Activated CD8-positive, alpha-beta memory T cell treated with anti-CD3 and anti-CD28 coated beads, Interleukin-2, amount 10 ng/mL, durations not matched to agents 7 days and 5 days (primary cell): ENCODE measurements at regions not wholly inside any gene's neighbourhood (a gene's known extent, or its start where the extent isn't known, plus 50 kb on each side); places are given as distances from the start of the nearest gene placed in this dataset.
"Not testable (repeated sequence)": the region's sequence is repeated elsewhere in the genome, so short reads cannot be mapped to it uniquely, and the experiment has no call there.

Source experiments
- ATAC-seq: fragments of 150-1000 bp; cut with Tn5 transposase; one replicate; pipeline ENCODE4 v1.10.0; 2021; ENCODE audit warnings: moderate library complexity
- CTCF ChIA-PET: fragments of 350-600 bp; sonication (Branson Sonifier 250); formaldehyde crosslinking; loops from one replicate; lab custom pipeline; 2021; ENCODE audit warnings: antibody characterized with exemption; lab: Charles Lee
- DNase-seq: peaks from one replicate; pipeline ENCODE4 v3.0.0-alpha.2; 2020
- H3K27ac Mint-ChIP-seq: one replicate; pipeline ENCODE4 v1.8.0; 2021; ENCODE audit warnings: mild to moderate bottlenecking, mixed read lengths
- H3K27me3 Mint-ChIP-seq: one replicate; pipeline ENCODE4 v1.8.0; 2021; ENCODE audit warnings: mixed read lengths
- H3K36me3 Mint-ChIP-seq: one replicate; pipeline ENCODE4 v1.8.0; 2021; ENCODE audit warnings: mild to moderate bottlenecking, mixed read lengths
- H3K4me1 Mint-ChIP-seq: one replicate; pipeline ENCODE4 v1.8.0; 2021; ENCODE audit warnings: mixed read lengths
- H3K4me3 Mint-ChIP-seq: one replicate; pipeline ENCODE4 v1.8.0; 2021; ENCODE audit warnings: mild to moderate bottlenecking, moderate library complexity, mixed read lengths
- H3K9me3 Mint-ChIP-seq: one replicate; pipeline ENCODE4 v1.8.0; 2022; ENCODE audit warnings: low read depth, mixed read lengths

DNA sequence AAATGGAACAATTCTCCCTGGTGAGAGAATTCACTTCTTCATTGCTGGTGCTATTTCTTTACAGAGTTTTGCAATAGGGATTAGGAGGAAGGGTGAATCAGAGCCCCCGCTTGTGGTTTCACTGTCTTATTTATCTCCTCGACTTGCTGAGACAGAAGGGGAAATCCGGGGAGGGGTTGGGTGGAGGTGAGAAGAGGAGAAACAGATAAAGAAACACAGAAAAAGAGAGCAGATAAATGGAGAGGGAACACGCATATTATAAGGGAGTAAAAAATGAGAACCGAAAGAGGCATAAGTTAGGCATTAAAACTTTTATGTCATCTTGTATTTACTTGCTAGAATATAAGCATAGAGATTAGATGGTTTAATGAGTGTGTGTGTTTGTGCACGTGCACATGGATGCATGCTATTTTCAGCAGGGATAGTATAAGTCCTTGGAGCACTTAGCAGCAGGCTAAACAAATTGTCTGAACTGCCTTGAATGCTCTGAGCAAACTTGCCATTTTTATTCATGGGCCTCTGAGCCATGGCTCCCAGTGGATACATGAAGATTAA lies 105.0 kb downstream of the OLIG3 start:
- Mint-ChIP-seq H3K36me3 (peaks cover 12% of the 10 kb centered on the region), H3K4me1 (peaks cover 26% of the 10 kb centered on the region), H3K27ac (peak overlapping the region; percentile 80), H3K4me3 (peak overlapping the region; percentile 46), H3K9me3 (peaks cover 4% of the 10 kb centered on the region), H3K27me3 (no peaks in the 10 kb centered on the region)
- DNase-seq (peak; percentile 82), ATAC-seq (peak; percentile 98)
- CTCF ChIA-PET = interaction anchor here (1.7 kb wide), 1 partner anchor 40 kb away, joined by 4 read pairs; no protein-coding TSS in a partner anchor

DNA sequence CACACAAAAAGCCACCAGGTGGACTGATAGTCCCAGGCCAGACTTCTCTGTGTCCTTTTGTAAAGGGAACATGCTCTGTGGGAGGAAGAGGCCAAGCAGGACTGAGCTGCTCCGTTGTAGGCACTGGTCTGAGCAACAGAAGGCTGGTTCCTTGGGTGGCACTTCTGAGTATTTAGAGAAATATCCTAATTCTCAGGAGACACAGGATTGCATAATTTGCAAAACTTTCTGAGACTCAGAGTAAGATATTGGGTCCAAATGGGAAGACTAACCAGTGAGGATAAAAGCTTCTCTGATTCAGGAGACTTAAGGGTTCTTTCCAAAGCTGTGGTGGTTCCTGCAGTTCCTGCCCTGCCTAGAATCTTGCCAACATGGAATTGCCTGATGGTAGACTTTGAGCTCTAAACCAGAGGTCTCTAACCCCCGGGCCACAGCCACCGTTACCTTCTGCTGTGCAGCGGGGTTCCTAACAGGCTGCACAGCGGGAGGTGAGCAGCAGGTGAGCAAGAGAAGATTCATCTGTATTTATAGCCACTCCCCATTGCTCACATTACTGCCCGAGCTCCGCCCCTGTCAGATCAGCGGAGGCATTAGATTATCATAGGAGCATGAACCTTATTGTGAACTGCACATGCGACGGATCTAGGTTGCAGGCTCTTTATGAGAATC lies 107.0 kb downstream of the OLIG3 start:
- no peaks in the 10 kb centered on the region for H3K27me3 Mint-ChIP-seq
- no peak for ATAC-seq
- no peak for DNase-seq
- H3K36me3 Mint-ChIP-seq = peaks cover 9% of the 10 kb centered on the region
- peaks cover 4% of the 10 kb centered on the region for H3K9me3 Mint-ChIP-seq
- H3K4me1 Mint-ChIP-seq = peaks cover 32% of the 10 kb centered on the region
- no peak overlapping the region for H3K27ac Mint-ChIP-seq
- CTCF ChIA-PET = interaction anchor here (1.1 kb wide), 1 partner anchor 28 kb away, joined by 4 read pairs; no protein-coding TSS in a partner anchor
- H3K4me3 Mint-ChIP-seq = no peak overlapping the region

DNA sequence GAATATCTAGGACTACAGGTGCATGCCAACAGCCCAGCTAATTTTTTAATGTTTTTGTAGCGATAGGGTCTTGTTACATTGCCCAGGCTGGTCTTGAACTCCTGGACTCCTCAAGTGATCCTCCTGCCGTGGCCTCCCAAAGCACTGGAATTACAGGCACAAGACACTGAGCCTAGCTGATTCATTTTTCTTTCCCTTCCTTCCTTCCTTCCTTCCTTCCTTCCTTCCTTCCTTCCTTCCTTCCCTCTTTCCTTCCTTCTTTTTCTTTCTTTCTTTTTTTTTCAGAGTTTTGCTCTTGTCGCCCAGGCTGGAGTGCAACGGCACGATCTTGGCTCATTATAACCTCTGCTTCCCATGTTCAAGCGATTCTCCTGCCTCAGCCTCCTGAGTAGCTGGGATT lies 110.9 kb downstream of the OLIG3 start:
- H3K27ac Mint-ChIP-seq, ATAC-seq, H3K4me3 Mint-ChIP-seq, H3K9me3 Mint-ChIP-seq, H3K27me3 Mint-ChIP-seq, DNase-seq, CTCF ChIA-PET: not testable (repeated sequence)
- H3K36me3 Mint-ChIP-seq = peaks cover 11% of the 10 kb centered on the region
- peaks cover 12% of the 10 kb centered on the region for H3K4me1 Mint-ChIP-seq

DNA sequence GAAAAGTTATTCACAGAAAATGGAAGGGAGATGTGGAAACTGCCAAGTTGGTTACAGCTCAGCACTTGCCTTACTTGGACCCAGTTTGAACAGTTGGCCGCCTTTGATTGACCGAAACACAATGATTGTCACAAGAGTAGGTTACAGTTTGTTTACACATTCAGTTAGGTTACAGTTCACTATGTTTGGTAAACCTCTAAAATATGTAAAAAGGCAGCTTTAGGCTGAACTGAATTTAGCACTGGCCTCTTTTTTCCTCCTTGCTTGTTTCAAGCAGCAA lies 116.2 kb downstream of the OLIG3 start:
- Mint-ChIP-seq H3K27ac (no peak overlapping the region), H3K9me3 (peaks cover 4% of the 10 kb centered on the region), H3K4me1 (peaks cover 8% of the 10 kb centered on the region), H3K36me3 (peaks cover 6% of the 10 kb centered on the region), H3K4me3 (no peak overlapping the region), H3K27me3 (no peaks in the 10 kb centered on the region)
- CTCF ChIA-PET = interaction anchor here (1.1 to 1.3 kb wide), 3 partner anchors 8 to 12 kb away, joined by 3 read pairs; no protein-coding TSS in a partner anchor
- ATAC-seq = no peak
- DNase-seq = no peak

DNA sequence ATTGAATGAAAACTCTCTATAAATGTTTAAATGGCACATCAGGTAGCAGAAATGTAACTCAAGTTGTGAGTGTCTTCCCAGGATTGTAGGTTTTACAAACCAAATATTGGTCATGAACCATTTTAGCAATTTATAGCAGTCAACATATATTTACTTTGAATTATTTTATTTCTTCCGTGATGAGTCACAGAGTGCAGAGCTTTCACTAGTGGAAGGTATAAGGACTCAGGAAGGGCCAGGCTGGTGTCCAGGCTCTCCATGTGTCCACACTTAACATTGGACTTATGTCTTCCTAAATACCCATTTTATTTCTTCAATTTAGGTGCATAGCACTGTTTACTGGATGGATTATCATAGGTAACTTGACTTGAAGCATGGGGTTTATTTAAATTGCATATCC lies 120.9 kb downstream of the OLIG3 start:
- no peaks in the 10 kb centered on the region for H3K27me3 Mint-ChIP-seq
- H3K36me3 Mint-ChIP-seq = no peaks in the 10 kb centered on the region
- H3K4me3 Mint-ChIP-seq = no peak overlapping the region
- H3K27ac Mint-ChIP-seq = no peak overlapping the region
- H3K4me1 Mint-ChIP-seq = no peaks in the 10 kb centered on the region
- CTCF ChIA-PET = interaction anchor here (1.0 kb wide), 1 partner anchor 9 kb away, joined by 3 read pairs; no protein-coding TSS in a partner anchor
- H3K9me3 Mint-ChIP-seq = peaks cover 3% of the 10 kb centered on the region
- DNase-seq (no peak), ATAC-seq (no peak)

DNA sequence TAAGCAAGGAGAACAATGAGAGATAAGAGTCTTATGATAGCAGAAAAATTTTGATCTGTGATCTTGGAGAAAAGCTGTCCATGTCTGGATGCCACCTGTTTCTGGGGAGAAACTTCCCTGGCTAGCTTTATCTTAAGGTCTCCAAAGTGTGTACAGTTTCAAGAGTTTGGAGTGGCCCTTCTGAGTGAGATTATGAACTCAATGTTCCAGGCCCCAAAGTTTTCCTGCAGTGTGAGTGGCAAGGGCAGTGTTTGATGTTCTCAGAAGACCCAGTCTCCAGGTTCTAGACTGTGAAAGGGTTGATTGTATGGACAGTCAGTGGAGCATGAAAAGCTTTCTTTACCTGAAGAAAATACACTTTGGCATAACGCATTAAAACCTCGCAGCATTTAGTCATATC lies 121.7 kb downstream of the OLIG3 start:
- no peaks in the 10 kb centered on the region for H3K27me3 Mint-ChIP-seq
- no peaks in the 10 kb centered on the region for H3K36me3 Mint-ChIP-seq
- no peak overlapping the region for H3K27ac Mint-ChIP-seq
- H3K4me3 Mint-ChIP-seq = no peak overlapping the region
- CTCF ChIA-PET = interaction anchor here (1.0 kb wide), 1 partner anchor 9 kb away, joined by 3 read pairs; no protein-coding TSS in a partner anchor
- no peaks in the 10 kb centered on the region for H3K9me3 Mint-ChIP-seq
- no peaks in the 10 kb centered on the region for H3K4me1 Mint-ChIP-seq
- no peak for ATAC-seq
- no peak for DNase-seq

DNA sequence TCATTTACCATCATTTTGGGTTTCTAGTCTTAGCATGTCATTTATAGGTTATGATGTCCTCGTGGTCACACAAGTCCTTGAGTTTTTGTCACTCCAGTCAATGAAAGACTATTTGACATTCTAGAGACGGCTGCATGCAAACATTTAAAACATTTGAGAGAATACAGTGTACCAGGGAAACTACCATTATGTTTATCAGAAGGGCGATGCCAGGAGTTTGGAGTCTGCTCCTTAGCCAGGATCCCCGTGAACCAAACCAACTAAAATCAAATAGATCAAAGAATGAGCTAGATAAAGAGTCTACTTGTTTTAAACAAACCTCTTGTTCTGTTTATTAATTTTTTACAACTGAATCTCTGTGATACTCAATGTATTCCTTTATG lies 122.6 kb downstream of the OLIG3 start:
- Mint-ChIP-seq H3K36me3 (no peaks in the 10 kb centered on the region), H3K4me1 (no peaks in the 10 kb centered on the region), H3K9me3 (no peaks in the 10 kb centered on the region), H3K27me3 (no peaks in the 10 kb centered on the region), H3K4me3 (no peak overlapping the region), H3K27ac (no peak overlapping the region)
- DNase-seq = no peak
- ATAC-seq = no peak
- CTCF ChIA-PET = no interaction called here

DNA sequence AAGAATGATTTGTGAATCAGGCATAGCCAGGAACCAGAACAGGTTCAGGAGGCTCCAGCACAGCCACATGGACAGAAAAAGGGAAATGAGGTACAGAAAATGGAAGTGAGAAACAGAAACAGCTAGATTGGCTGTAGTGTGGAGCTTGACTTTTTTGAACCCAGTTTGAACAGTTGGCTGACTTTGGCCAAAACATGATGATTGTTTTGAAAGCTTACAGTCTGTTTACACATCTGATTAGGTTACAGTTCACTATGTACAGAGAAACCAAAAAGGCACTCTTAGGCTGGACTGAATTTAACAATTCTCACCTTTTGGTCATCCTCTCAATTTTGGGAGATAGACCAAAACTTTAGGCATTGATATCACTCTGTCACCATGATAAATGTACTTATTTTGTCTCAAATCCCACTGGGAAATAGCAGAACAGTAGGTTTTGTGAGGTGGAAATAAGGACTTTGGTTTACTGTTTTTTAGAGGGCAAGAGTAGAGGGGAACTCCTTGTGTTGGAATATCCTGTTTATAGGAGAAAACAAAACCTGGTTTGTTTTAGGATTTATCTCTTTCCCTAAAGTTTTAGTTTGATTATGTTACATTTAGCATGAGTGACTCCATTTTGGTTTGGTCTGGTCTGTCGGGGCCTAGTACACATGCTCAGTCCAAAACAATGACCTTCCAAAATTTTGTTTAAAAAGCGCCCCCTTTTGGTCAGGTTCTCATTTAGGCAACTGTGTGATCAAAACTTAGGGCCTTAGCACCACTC lies 123.1 kb downstream of the OLIG3 start:
- CTCF ChIA-PET = no interaction called here
- Mint-ChIP-seq H3K9me3 (no peaks in the 10 kb centered on the region), H3K4me3 (no peak overlapping the region), H3K27me3 (no peaks in the 10 kb centered on the region), H3K27ac (no peak overlapping the region), H3K36me3 (no peaks in the 10 kb centered on the region), H3K4me1 (no peaks in the 10 kb centered on the region)
- no peak for ATAC-seq
- no peak for DNase-seq

DNA sequence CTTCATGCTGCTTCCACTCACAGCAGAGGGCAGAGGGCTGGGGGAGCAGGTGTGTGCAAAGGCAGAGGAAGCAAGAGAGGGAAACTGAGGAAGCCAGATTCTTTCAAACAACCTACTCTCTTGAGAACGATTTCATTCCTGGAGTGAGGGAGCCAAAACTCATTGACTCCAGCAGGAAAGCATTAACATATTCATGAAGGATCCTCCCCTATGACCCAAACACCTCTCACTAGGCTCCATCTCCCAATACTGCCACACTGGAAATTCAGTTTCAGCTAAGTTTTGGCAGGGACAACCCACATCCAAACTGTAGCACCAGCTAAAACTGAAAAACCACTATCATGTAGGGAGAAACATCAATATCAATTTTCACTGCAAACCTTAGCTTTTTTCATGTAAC lies 125.1 kb downstream of the OLIG3 start:
- Mint-ChIP-seq H3K27me3 (no peaks in the 10 kb centered on the region), H3K27ac (no peak overlapping the region), H3K36me3 (no peaks in the 10 kb centered on the region), H3K4me3 (no peak overlapping the region), H3K4me1 (peaks cover 2% of the 10 kb centered on the region), H3K9me3 (no peaks in the 10 kb centered on the region)
- ATAC-seq (no peak), DNase-seq (no peak)
- CTCF ChIA-PET = interaction anchor here (1.0 to 1.2 kb wide), 3 partner anchors 8 to 55 kb away, joined by 3 read pairs; no protein-coding TSS in a partner anchor

DNA sequence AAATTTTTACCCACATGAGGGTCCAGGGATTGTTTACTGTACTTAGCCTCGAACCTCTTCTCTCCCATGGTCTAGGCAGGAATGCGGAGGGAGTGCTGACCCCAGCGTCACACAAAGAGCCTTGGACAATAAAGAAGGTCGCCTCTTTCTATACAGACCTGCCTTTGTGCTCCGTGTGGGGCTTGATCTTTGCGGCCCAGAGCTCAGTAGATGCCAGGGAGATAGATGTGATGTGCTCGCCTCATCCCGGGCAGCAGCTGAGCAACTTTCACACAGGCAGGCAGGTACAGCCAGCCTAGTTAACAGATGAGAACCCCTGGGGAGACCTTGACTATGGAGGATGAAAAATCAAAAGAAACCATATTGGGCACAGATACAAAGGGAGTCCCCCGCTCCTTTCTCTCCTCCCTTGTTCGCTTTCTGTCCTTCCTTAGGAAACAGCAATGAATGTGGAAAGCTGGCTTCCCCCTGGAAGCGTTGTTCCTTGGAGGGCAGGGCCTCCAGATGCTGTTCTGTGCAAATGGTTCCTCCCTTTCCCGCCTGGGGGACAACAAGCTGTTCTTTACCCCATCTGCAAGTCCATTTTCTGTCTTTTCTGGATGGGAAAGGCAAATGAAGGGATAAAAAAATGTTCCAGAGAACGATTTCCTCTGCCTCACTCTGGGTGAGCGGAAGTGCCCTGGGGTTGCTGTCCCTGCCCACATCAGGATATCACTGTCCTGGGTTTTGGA lies 128.3 kb downstream of the OLIG3 start:
- CTCF ChIA-PET = no interaction called here
- ATAC-seq (no peak), DNase-seq (no peak)
- H3K36me3 Mint-ChIP-seq = peaks cover 6% of the 10 kb centered on the region
- H3K4me3 Mint-ChIP-seq = no peak overlapping the region
- no peaks in the 10 kb centered on the region for H3K27me3 Mint-ChIP-seq
- peaks cover 17% of the 10 kb centered on the region for H3K4me1 Mint-ChIP-seq
- H3K27ac Mint-ChIP-seq = no peak overlapping the region
- H3K9me3 Mint-ChIP-seq = peaks cover 2% of the 10 kb centered on the region

DNA sequence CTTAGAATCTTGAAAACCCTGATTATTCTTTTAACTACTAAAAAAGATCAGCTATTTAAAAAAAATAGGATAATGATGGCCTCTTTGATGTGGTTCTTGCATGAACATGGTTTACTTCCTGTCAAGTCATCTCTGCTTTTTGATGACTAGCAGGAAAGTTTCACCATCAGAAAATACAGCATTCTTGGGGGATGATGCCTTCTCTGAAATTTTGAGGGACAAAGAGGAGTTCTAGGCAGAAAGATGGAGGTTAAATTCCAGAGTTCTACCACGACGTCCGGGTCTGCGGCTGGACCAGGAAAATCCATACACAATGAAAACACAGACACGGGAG lies 130.4 kb downstream of the OLIG3 start:
- H3K27me3 Mint-ChIP-seq = no peaks in the 10 kb centered on the region
- H3K4me3 Mint-ChIP-seq = no peak overlapping the region
- H3K4me1 Mint-ChIP-seq = peaks cover 17% of the 10 kb centered on the region
- H3K36me3 Mint-ChIP-seq = peaks cover 6% of the 10 kb centered on the region
- ATAC-seq (peak; percentile 42), DNase-seq (no peak)
- H3K27ac Mint-ChIP-seq = no peak overlapping the region
- peaks cover 2% of the 10 kb centered on the region for H3K9me3 Mint-ChIP-seq
- CTCF ChIA-PET = interaction anchor here (0.7 to 1.0 kb wide), 3 partner anchors 9 to 51 kb away, joined by 3 read pairs; no protein-coding TSS in a partner anchor

DNA sequence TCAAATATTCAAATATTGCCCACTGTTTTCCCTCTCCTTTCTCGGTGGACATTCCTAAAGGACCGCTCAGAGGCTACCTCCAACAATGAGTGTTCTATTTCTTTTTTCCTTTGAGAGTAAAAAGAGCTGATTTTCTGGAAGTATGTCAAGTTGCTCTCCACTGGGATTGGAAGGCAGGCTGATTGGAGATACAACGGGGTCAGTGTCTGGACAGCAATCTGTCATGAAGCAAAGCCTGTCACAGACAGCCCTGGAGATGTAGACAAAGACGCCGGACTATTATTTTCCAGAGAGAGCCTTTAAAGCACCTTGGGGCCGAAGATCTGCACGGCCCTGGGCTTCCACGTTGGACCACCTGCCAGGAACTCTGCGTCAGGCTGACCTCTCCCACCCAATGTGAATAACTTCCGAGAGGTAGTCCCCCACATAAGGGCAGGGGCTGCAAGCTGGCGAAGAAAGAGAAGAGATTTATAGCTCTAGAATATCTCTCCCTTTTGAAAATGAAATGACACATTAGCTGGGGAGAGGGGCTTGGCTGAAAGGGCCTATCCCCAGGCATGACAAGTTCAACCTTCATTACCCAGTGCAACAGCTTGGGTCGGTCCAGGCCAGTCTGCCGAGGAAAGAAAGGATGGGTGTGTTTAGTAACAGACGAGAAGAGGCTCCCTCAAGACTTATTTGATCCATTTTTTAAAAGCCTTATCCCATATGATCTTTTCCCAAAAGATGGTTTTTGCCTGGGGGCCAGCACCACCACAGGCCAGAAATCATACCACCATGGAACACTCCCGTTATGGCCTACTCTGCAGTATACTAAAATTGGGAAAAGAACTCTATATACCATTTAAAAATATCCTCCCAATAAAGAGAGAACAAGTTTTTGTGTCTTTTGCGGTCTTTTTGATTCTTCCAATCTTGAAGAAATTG lies 131.1 kb downstream of the OLIG3 start:
- Mint-ChIP-seq H3K36me3 (peaks cover 6% of the 10 kb centered on the region), H3K9me3 (peaks cover 2% of the 10 kb centered on the region), H3K27me3 (no peaks in the 10 kb centered on the region), H3K4me3 (no peak overlapping the region), H3K4me1 (peaks cover 17% of the 10 kb centered on the region), H3K27ac (no peak overlapping the region)
- ATAC-seq (no peak), DNase-seq (no peak)
- CTCF ChIA-PET = interaction anchor here (0.7 to 1.0 kb wide), 3 partner anchors 10 to 52 kb away, joined by 3 read pairs; no protein-coding TSS in a partner anchor
